ENCODE measurements at regions not wholly inside any gene's neighbourhood (a gene's known extent, or its start where the extent isn't known, plus 50 kb on each side); places are given as distances from the start of the nearest gene placed in this dataset.

GRCh38 chr15:29461877-29462276 is 192.3 kb upstream of the NSMCE3 start:
- H3K4me3 ChIP-seq, result no peak overlapping the region
- H3K36me3 ChIP-seq, result no peaks in the 10 kb centered on the region
- TF ChIP-seq POLR2A (IDR thresholded peaks at IDR 0.05) (no peak), CTCF (IDR thresholded peaks at IDR 0.05) (no peak)
- H3K27ac ChIP-seq, result no peak overlapping the region
- intact Hi-C loops (cut with DNase I; ENCODE audit: low total_unique reads), result no loop called here
- DNase-seq, result no peak
- no peaks in the 10 kb centered on the region for H3K9me3 ChIP-seq
- no peaks in the 10 kb centered on the region for H3K4me1 ChIP-seq
- no peaks in the 10 kb centered on the region for H3K27me3 ChIP-seq

- no peak for DNase-seq
- no peak overlapping the region for H3K27ac ChIP-seq
- intact Hi-C loops (cut with DNase I; ENCODE audit: low total_unique reads), result no loop called here
- TF ChIP-seq POLR2A (IDR thresholded peaks at IDR 0.05), result no peak
- TF ChIP-seq CTCF (IDR thresholded peaks at IDR 0.05), result no peak
- H3K4me3 ChIP-seq, result no peak overlapping the region
- H3K36me3 ChIP-seq, result no peaks in the 10 kb centered on the region
- no peaks in the 10 kb centered on the region for H3K9me3 ChIP-seq
- H3K4me1 ChIP-seq, result no peaks in the 10 kb centered on the region
- H3K27me3 ChIP-seq, result no peaks in the 10 kb centered on the region
Measured at GRCh38 chr15:29458361-29458760, 188.7 kb upstream of the NSMCE3 start.

- no peaks in the 10 kb centered on the region for H3K9me3 ChIP-seq
- no peaks in the 10 kb centered on the region for H3K4me1 ChIP-seq
- H3K27ac ChIP-seq, result no peak overlapping the region
- H3K4me3 ChIP-seq, result no peak overlapping the region
- no peak for TF ChIP-seq POLR2A (IDR thresholded peaks at IDR 0.05)
- TF ChIP-seq CTCF (IDR thresholded peaks at IDR 0.05), result no peak
- H3K27me3 ChIP-seq, result no peaks in the 10 kb centered on the region
- intact Hi-C loops (cut with DNase I; ENCODE audit: low total_unique reads), result no loop called here
- H3K36me3 ChIP-seq, result no peaks in the 10 kb centered on the region
- DNase-seq, result no peak
Measured at GRCh38 chr15:29457729-29458128, 188.1 kb upstream of the NSMCE3 start.

- no peak for TF ChIP-seq CTCF (IDR thresholded peaks at IDR 0.05)
- no peak for TF ChIP-seq POLR2A (IDR thresholded peaks at IDR 0.05)
- Histone ChIP-seq H3K4me3 (no peak overlapping the region), H3K36me3 (no peaks in the 10 kb centered on the region), H3K9me3 (no peaks in the 10 kb centered on the region), H3K27ac (no peak overlapping the region), H3K4me1 (no peaks in the 10 kb centered on the region), H3K27me3 (no peaks in the 10 kb centered on the region)
- intact Hi-C loops (cut with DNase I; ENCODE audit: low total_unique reads), result no loop called here
- DNase-seq, result no peak
Measured at GRCh38 chr15:29456964-29457363, 187.3 kb upstream of the NSMCE3 start.

GRCh38 chr15:29456255-29456654 is 186.6 kb upstream of the NSMCE3 start:
- intact Hi-C loops (cut with DNase I; ENCODE audit: low total_unique reads), result no loop called here

More at GRCh38 chr15:29456255-29456654, 186.6 kb upstream of the NSMCE3 start:
- Histone ChIP-seq H3K36me3 (no peaks in the 10 kb centered on the region), H3K4me1 (no peaks in the 10 kb centered on the region), H3K9me3 (no peaks in the 10 kb centered on the region), H3K27me3 (no peaks in the 10 kb centered on the region), H3K27ac (no peak overlapping the region), H3K4me3 (no peak overlapping the region)
- no peak for DNase-seq
- no peak for TF ChIP-seq POLR2A (IDR thresholded peaks at IDR 0.05)
- TF ChIP-seq CTCF (IDR thresholded peaks at IDR 0.05), result no peak
